GM12878 (cell line): ENCODE measurements at regions not wholly inside any gene's neighbourhood (a gene's known extent, or its start where the extent isn't known, plus 50 kb on each side); places are given as distances from the start of the nearest gene placed in this dataset.

Experiments used
- ATAC-seq: fragments of 200-7000 bp; cut with Tn5 transposase; 3 replicates; pipeline ENCODE4 v1.9.1; 2020; ENCODE audit warnings: mild to moderate bottlenecking, moderate library complexity
- BruUV-seq: library from RNA; stranded (reverse); fragments of 400-500 nt; replicated peaks from 2 replicates; lab custom pipeline; 2021; lab: Mats Ljungman, UMichigan
- CTCF ChIA-PET: fragments of 300-600 bp; sonication (Branson Sonifier 250); formaldehyde crosslinking; extraction: SDS; loops from one replicate; lab custom pipeline; 2021; ENCODE audit warnings: inconsistent platforms; lab: Yijun Ruan, JAX
- POLR2A ChIA-PET: fragments of 350-600 bp; formaldehyde crosslinking; extraction: SDS; loops from one replicate; lab custom pipeline; 2021; ENCODE audit warnings: inconsistent platforms; lab: Charles Lee
- RAD21 ChIA-PET: fragments of 300-600 bp; sonication (Branson Sonifier 250); formaldehyde crosslinking; loops from one replicate; lab custom pipeline; 2023; ENCODE audit warnings: antibody characterized with exemption; ENCODE audit not compliant: unreplicated experiment; lab: Charles Lee
- SMC1A ChIA-PET: fragments of 300-600 bp; sonication (Branson Sonifier 250); formaldehyde crosslinking; loops from one replicate; lab custom pipeline; 2023; ENCODE audit not compliant: unreplicated experiment, uncharacterized antibody; lab: Charles Lee
- DNase-seq: peaks from one replicate; pipeline ENCODE4 v3.0.0-alpha.2; 2011; ENCODE audit warnings: low read depth, low spot score
- FAIRE-seq: peaks from 3 replicates; lab custom pipeline; 2011; peaks lifted over from hg19 to GRCh38; lab: Jason Lieb, UNC
- H2AFZ ChIP-seq: 2 replicates; pipeline ENCODE4 v1.6.0; 2011; ENCODE audit warnings: low read depth, low read length, control low read depth; ENCODE audit not compliant: control insufficient read depth
- H3K27ac ChIP-seq: 2 replicates; pipeline ENCODE4 v1.5.1; 2011; ENCODE audit warnings: control low read depth; ENCODE audit not compliant: control insufficient read depth, insufficient read depth
- H3K27me3 ChIP-seq, 2 experiments: replicated peaks in 1 of 2; 2 replicates each; pipeline versions ENCODE4 v1.6.0 to v1.6.1; 2011; ENCODE audit warnings: low read length in 1 of 2; ENCODE audit not compliant: control insufficient read depth in 2 of 2, insufficient read depth in 2 of 2
- H3K36me3 ChIP-seq, 2 experiments: 2 replicates each; pipeline ENCODE4 v1.5.1; 2011; ENCODE audit warnings: low read length in 1 of 2; ENCODE audit not compliant: control insufficient read depth in 2 of 2, insufficient read depth in 2 of 2
- H3K4me1 ChIP-seq: 2 replicates; pipeline ENCODE4 v1.6.1; 2011; ENCODE audit warnings: mild to moderate bottlenecking, low read length, moderate library complexity, mixed read lengths; ENCODE audit not compliant: control insufficient read depth, insufficient read depth
- H3K4me2 ChIP-seq: 2 replicates; pipeline ENCODE4 v1.6.0; 2011; ENCODE audit warnings: control low read depth; ENCODE audit not compliant: control insufficient read depth, insufficient read depth
- H3K4me3 ChIP-seq: fragments of 200-600 bp; sonication (generic); 2 replicates; pipeline ENCODE4 v1.5.1; 2016
- H3K79me2 ChIP-seq: 2 replicates; pipeline ENCODE4 v1.6.0; 2011; ENCODE audit warnings: low read length; ENCODE audit not compliant: control insufficient read depth, insufficient read depth
- H3K9ac ChIP-seq: 2 replicates; pipeline ENCODE4 v1.8.0; 2011; ENCODE audit warnings: low read length, control low read depth, mixed read lengths; ENCODE audit not compliant: control insufficient read depth, insufficient read depth
- H3K9me3 ChIP-seq: replicated peaks from 3 replicates; pipeline ENCODE4 v1.5.1; 2011; ENCODE audit warnings: mild to moderate bottlenecking, low read length; ENCODE audit not compliant: control insufficient read depth, insufficient read depth
- H4K20me1 ChIP-seq: 2 replicates; pipeline ENCODE4 v1.6.0; 2011; ENCODE audit not compliant: control insufficient read depth, insufficient read depth
- FOXM1 ChIP-seq: IDR thresholded peaks from 2 replicates; pipeline ENCODE4 v1.6.1; 2012; ENCODE audit warnings: low read depth, mild to moderate bottlenecking, inconsistent platforms, low read length, moderate library complexity
- HCFC1 ChIP-seq: fragments of 150-350 bp; IDR thresholded peaks from 2 replicates; pipeline ENCODE4 v1.6.1; 2014; ENCODE audit warnings: low read length
- HDGF ChIP-seq: fragments of 450-650 bp; IDR thresholded peaks from 2 replicates; pipeline ENCODE4 v1.6.1; 2016; ENCODE audit warnings: antibody characterized with exemption
- MLLT1 ChIP-seq: fragments of 450-650 bp; IDR thresholded peaks from 2 replicates; pipeline ENCODE4 v1.6.1; 2016; ENCODE audit warnings: mild to moderate bottlenecking
- NFIC ChIP-seq: IDR thresholded peaks from 2 replicates; pipeline ENCODE4 v1.6.1; 2012; ENCODE audit warnings: low read depth, mild to moderate bottlenecking, inconsistent platforms, low read length, moderate library complexity
- NKRF ChIP-seq: fragments of 450-650 bp; conservative IDR thresholded peaks from 2 replicates; pipeline ENCODE4 v1.6.1; 2017; ENCODE audit warnings: mild to moderate bottlenecking, moderate library complexity
- NR2C2 ChIP-seq: IDR thresholded peaks from 2 replicates; pipeline ENCODE4 v1.6.1; 2011; ENCODE audit warnings: borderline replicate concordance, low read depth; ENCODE audit not compliant: control insufficient read depth, insufficient read length
- PAX8 ChIP-seq: fragments of 450-650 bp; IDR thresholded peaks from 2 replicates; pipeline ENCODE4 v1.6.1; 2017; ENCODE audit warnings: mild to moderate bottlenecking, moderate library complexity
- PML ChIP-seq: IDR thresholded peaks from 2 replicates; pipeline ENCODE4 v1.6.1; 2012; ENCODE audit warnings: low read length, inconsistent platforms
- RAD21 ChIP-seq: IDR thresholded peaks from 2 replicates; pipeline ENCODE4 v1.6.1; 2011; ENCODE audit warnings: mild to moderate bottlenecking, low read depth, low read length, moderate library complexity; ENCODE audit not compliant: insufficient read depth
- SUZ12 ChIP-seq: fragments of 200-600 bp; sonication (generic); IDR thresholded peaks from one replicate; pipeline ENCODE4 v1.6.1; 2018; ENCODE audit warnings: antibody characterized with exemption, mild to moderate bottlenecking; ENCODE audit not compliant: unreplicated experiment
- USF2 ChIP-seq: IDR thresholded peaks from 2 replicates; pipeline ENCODE4 v1.6.1; 2011; ENCODE audit warnings: low read depth, low read length, improper control_type of control experiment, borderline replicate concordance
- WRNIP1 ChIP-seq: IDR thresholded peaks from 2 replicates; pipeline ENCODE4 v1.6.1; 2011; ENCODE audit warnings: low read depth, low read length, improper control_type of control experiment, borderline replicate concordance
- ZNF217 ChIP-seq: fragments of 450-650 bp; IDR thresholded peaks from 2 replicates; pipeline ENCODE4 v1.6.1; 2017; ENCODE audit warnings: antibody characterized with exemption, mild to moderate bottlenecking
- WGBS: methylation state at CpG from one replicate; pipeline ENCODE4 v1.1.6; 2016; ENCODE audit warnings: low lambda C conversion rate; ENCODE audit not compliant: insufficient replicate concordance, insufficient coverage; ENCODE audit errors: missing lambda C conversion rate; 5-methylcytosine and 5-hydroxymethylcytosine counted together
- in situ Hi-C: fragments of 300-500 bp; cut with MboI; formaldehyde crosslinking; loops from 9 replicates; pipeline ENCODE4 v1.14.3; 2018; ENCODE audit warnings: mixed read lengths
- intact Hi-C: fragments of 100-400 bp; cut with micrococcal nuclease; formaldehyde crosslinking; loops from one replicate; pipeline ENCODE4 v1.14.2; 2022; ENCODE audit not compliant: unreplicated experiment

GRCh38 chr20:7673841-7674240 lies 266.4 kb downstream of the HAO1 start:
- ChIA-PET POLR2A (no interaction called here), CTCF (interaction anchor here (1.6 kb wide), 1 partner anchor 1049 kb away, joined by 3 read pairs; no protein-coding TSS in a partner anchor), SMC1A (no interaction called here)
- Histone ChIP-seq H3K36me3 (no peaks in the 10 kb centered on the region), H3K9me3 (no peaks in the 10 kb centered on the region), H2AFZ (no peak overlapping the region), H3K4me1 (no peaks in the 10 kb centered on the region), H3K4me3 (no peak overlapping the region), H4K20me1 (no peaks in the 10 kb centered on the region), H3K27me3 (no peaks in the 10 kb centered on the region), H3K27ac (no peak overlapping the region), H3K79me2 (no peaks in the 10 kb centered on the region), H3K4me2 (no peak overlapping the region)
- in situ Hi-C loops, result no loop called here
- DNase-seq, result no peak
- no TSS peak for BruUV-seq
- intact Hi-C loops, result no loop called here
- ATAC-seq, result no peak
- no peak for TF ChIP-seq PAX8
- TF ChIP-seq USF2, result no peak
- no peak for TF ChIP-seq HCFC1
- no peak for TF ChIP-seq MLLT1
- TF ChIP-seq NFIC, result no peak
- TF ChIP-seq, all 136 proteins: peak for 0
- no peak overlapping the region for H3K9ac ChIP-seq
- RAD21 ChIA-PET, result no interaction called here
- WGBS, result 47% methylated on average over 2 of the region's 2 CpGs
- FAIRE-seq, result no peak

- Histone ChIP-seq H3K79me2 (no peaks in the 10 kb centered on the region), H3K4me2 (no peak overlapping the region), H3K9ac (no peak overlapping the region), H3K4me3 (no peak overlapping the region), H3K4me1 (no peaks in the 10 kb centered on the region), H3K36me3 (no peaks in the 10 kb centered on the region), H4K20me1 (no peaks in the 10 kb centered on the region), H3K27me3 (no peaks in the 10 kb centered on the region), H3K9me3 (no peaks in the 10 kb centered on the region), H2AFZ (no peak overlapping the region), H3K27ac (no peak overlapping the region)
- ChIA-PET RAD21 (no interaction called here), CTCF (no interaction called here), POLR2A (no interaction called here), SMC1A (no interaction called here)
- intact Hi-C loops, result no loop called here
- BruUV-seq, result no TSS peak
- in situ Hi-C loops, result no loop called here
- 15% methylated on average over 3 of the region's 3 CpGs for WGBS
- FAIRE-seq, result no peak
- ATAC-seq, result no peak
- no peak for DNase-seq
- no peak for TF ChIP-seq NR2C2
- TF ChIP-seq RAD21, result no peak
- TF ChIP-seq NKRF, result no peak
- TF ChIP-seq ZNF217, result no peak
- no peak for TF ChIP-seq FOXM1
- TF ChIP-seq HDGF, result no peak
- no peak for TF ChIP-seq PML
- no peak for TF ChIP-seq WRNIP1
- no peak for TF ChIP-seq SUZ12
Observed at GRCh38 chr20:7682916-7683315, 257.3 kb downstream of the HAO1 start.
